GM18951 (cell line): ENCODE measurements at regions not wholly inside any gene's neighbourhood (a gene's known extent, or its start where the extent isn't known, plus 50 kb on each side); places are given as distances from the start of the nearest gene placed in this dataset.
"Not testable (repeated sequence)": the region's sequence is repeated elsewhere in the genome, so short reads cannot be mapped to it uniquely, and the experiment has no call there.

Experiments used
- POLR2A ChIP-seq: IDR thresholded peaks from 4 replicates; pipeline ENCODE4 v1.6.1; 2011; ENCODE audit warnings: mild to moderate bottlenecking; ENCODE audit not compliant: insufficient read length, insufficient read depth; ENCODE audit errors: extremely low read depth
- in situ Hi-C: fragments of 300-500 bp; cut with MboI; formaldehyde crosslinking; loops from one replicate; pipeline ENCODE4 v1.12.0; 2022; ENCODE audit warnings: low sequenced_read_pairs, mixed read lengths, inconsistent platforms; ENCODE audit not compliant: unreplicated experiment

GRCh38 chr2:118755384-118755783 is 92.1 kb downstream of the EN1 start:
- no peak for TF ChIP-seq POLR2A
- in situ Hi-C loops, result no loop called here

- in situ Hi-C loops, result no loop called here
- TF ChIP-seq POLR2A, result no peak
Observed at GRCh38 chr2:118752762-118753429, 94.6 kb downstream of the EN1 start.

DNA sequence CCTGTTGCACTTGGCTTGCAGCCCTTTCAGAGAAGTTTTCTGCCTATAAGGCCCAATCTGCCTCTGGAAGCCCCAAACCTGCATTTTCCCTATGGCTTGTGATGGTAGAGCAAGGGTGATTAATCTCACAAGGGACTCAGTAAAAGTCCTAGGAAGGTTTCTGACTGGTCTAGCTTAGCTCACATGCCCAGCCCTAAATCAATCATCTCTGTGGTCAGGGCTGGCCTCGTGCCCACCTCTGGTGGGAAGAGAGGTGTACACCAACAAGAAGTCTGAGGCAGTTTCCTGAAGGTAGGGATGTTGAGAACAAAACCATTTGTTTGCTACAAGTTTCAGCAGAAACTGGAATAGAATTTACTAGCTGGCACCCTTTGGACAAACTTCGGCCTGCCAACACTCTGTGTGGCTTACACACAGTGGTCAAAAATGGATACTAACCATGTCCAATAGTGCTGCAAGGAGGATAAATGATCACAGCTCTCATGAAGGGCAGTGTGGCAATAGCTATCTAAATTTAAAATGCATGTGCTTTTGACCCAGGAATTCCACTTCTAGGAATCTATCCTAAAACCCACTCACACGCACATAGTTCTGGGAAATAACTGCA is 96.4 kb downstream of the EN1 start:
- in situ Hi-C loops, result no loop called here
- TF ChIP-seq POLR2A, result no peak

- no peak for TF ChIP-seq POLR2A
- in situ Hi-C loops, result no loop called here
Observed at GRCh38 chr2:118748245-118748885, 99.1 kb downstream of the EN1 start.

DNA sequence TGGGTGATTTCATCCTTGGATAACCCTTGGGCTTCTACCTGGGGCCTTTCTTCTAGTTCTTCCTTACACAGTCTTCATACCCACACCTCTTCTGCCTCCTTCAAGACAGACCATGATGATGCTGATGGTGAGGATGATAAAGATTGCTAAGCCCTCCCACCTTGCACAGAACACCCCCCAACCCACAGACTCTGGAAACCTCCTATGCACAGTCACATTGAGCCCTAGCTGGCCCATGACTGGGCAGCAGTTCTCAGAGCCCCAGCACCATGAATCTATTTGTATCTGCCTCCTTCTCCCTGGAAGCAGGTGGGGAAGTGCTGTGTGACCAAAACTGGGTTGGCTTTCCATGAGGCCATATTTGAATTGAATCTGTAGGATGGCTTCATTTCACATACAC is 99.8 kb downstream of the EN1 start:
- in situ Hi-C loops, result no loop called here
- no peak for TF ChIP-seq POLR2A

DNA sequence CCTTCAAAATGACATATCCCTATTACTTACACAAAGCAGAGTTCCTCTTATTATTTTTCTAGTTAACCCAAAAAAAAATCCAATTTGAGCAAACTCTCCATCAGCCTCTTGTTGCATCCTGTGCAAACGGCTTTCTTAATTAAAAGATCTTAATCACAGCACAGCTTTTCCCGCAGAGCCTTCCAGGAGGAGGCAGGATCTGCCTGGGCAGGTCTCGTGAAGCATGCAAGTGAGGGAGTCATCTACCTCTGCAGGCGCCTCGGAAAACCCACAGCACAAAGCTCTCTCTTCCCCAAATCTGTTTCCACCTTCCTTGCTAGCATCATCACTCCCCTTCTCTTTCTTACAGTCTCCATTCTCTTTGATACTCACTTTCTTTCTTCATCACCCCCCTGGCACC is 100.4 kb downstream of the EN1 start:
- in situ Hi-C loops, result no loop called here
- TF ChIP-seq POLR2A, result no peak

- in situ Hi-C loops, result not testable (repeated sequence)
Observed at GRCh38 chr2:118744682-118745181, 102.7 kb downstream of the EN1 start.

GRCh38 chr2:118738524-118739308 is 108.7 kb downstream of the EN1 start:
- no peak for TF ChIP-seq POLR2A
- in situ Hi-C loops, result no loop called here

DNA sequence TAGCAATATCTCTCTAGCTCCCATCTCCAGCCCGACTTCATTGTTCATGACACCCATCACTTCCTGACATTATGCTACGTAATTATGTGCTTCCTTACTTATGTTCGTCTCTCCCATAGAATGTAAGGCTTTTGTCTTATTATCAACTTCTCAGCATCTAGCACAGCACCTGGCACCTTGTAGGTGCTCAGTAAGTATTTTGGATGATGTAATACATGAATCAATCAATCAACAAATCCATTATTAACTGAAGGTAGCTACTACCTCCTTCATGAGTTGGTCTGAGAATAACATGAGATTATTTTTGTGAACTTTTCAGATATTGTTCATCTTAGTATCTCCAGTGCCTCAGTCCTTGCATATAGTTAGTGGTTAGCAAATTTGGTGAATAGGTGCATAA is 109.3 kb downstream of the EN1 start:
- in situ Hi-C loops, result no loop called here
- TF ChIP-seq POLR2A, result no peak

GRCh38 chr2:118737684-118738083 is 109.8 kb downstream of the EN1 start:
- no peak for TF ChIP-seq POLR2A
- in situ Hi-C loops, result no loop called here

- TF ChIP-seq POLR2A, result no peak
- in situ Hi-C loops, result no loop called here
Observed at GRCh38 chr2:118732432-118732831, 115.0 kb downstream of the EN1 start.

DNA sequence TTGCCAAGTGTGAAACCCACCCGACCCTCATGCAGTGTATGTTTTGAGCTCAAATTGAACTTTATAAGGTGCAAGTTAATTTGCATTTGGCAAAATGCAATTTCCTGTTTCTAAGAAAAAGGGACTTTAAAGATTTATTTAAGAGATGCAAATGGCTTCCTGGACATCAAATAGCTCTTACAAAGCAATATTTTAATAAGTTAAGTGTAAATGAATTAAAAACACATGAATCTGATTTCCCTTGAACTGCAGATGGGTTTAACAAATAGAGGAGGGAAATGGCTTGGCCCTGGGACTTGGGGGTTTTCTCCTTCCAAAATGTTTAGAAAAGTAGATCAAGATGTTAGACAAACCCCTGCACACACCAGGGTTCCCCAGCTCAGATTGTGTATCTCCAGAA is 116.0 kb downstream of the EN1 start:
- in situ Hi-C loops, result no loop called here
- no peak for TF ChIP-seq POLR2A

DNA sequence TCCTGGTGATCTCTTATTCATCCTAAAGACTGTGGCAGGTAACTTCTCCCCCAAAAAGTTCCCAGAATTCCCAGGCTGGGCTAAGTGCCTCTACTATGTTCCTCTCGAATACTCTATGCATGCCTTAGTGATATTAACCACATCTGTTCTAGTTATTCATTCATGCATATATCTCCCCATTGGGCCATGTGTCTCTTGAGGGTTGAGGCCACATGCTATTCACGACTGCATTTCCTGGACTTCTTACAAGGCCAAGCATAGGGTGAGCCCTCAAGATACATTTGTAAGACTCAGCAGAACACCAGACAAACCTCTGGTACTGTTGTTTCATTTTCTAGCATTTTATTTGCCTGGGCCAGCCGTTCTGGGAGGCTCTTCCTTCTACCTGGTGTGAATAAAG is 117.0 kb downstream of the EN1 start:
- in situ Hi-C loops, result no loop called here
- no peak for TF ChIP-seq POLR2A
